ENCODE measurements at regions not wholly inside any gene's neighbourhood (a gene's known extent, or its start where the extent isn't known, plus 50 kb on each side); places are given as distances from the start of the nearest gene placed in this dataset.

DNA sequence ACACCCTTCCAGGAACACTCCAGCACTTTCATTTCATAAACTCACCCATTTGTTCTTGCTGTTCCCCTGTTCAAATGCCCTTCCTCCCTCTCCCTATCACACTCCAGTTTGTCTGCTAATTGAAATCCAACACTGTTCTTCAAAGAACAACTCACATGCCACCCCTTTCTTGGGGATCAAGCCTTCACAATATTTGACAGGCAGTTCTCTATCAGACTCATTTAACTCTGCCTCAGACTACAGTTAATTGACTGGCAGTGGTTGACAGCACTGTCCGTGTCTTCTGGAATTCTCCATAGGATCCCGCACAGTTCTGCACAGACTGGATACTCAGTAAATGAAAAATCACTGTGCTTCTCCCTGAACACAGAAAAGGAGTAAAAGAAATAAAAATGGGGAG is 87.8 kb downstream of the PMP22 start:
- DNase-seq, result no peak

DNA sequence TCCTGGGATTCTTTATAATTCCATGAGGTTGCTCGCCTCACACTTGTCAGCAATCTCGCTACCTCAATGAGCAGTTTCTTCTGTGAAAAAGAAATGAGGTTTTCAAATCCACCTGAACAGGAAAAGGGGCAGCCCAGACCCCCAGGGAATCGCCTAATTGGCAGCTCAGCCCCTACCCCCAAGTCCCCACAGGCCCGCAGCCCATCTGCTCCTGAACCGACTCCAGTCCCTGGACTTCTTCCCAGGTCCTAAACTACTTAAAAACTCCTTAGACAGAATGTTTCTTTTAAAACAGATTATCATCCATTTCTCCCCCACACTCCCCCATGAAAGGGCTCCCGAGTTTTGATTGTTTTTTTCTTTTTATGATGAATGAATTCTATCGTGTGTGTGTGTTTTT is 89.8 kb downstream of the PMP22 start:
- no peak for DNase-seq

DNA sequence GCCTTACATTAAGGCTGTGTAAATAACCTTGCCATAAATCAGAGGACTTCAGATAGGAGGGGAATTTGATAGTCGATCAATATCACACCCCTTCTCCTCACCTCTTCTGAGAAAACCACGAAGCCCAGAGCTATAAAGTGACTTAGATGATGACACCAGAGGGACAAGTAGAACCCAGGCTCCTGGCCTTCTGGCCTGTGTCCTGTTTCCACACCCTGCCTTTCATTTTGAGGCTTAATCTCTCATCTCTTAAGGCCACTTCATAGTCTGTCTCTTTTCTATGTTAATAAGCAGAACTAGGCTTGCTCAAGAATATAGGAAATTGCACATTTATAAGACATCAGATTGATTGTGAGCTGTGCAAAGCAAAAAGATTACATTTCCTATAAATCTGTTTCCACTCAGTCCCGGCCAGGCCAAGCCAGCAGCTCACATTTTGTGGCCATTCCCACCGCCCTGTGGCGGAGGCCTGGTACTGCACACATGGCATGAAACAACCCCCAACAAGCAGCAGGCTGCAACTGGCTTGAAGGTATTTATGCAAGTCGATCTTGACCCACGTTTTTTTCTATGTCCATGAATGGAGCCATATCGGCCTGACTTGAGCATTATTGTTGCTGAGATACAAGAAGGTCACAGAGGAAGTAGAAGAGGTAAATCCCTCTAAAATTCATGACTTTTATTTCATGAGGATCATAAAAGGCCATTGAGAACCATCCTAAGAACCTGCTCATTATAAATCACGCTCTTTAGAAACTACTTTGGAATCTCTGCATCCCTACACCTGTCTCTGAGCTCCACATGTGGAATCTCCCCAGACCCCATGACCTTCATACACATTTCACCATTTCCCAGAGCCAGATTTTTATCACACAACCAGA is 93.7 kb downstream of the PMP22 start:
- no peak for DNase-seq

DNA sequence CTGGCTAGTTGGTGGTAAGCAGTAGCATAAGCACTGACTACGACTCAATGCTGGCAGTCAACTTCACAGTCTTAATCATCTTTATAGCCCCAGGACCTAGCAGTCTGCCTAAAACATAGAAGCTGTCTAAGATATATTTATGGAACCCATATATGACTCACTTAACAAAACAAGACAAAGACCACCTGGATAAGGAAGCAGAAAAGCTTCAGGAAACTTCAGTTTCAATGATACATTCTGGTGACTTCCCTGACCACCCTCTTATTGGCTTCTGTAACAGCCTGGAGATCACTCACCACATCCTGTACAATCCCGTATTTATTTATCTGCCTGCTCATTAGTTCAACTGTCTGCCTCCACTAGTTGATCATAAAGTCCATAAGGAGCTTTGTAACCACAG is 95.5 kb downstream of the PMP22 start:
- DNase-seq, result no peak

DNA sequence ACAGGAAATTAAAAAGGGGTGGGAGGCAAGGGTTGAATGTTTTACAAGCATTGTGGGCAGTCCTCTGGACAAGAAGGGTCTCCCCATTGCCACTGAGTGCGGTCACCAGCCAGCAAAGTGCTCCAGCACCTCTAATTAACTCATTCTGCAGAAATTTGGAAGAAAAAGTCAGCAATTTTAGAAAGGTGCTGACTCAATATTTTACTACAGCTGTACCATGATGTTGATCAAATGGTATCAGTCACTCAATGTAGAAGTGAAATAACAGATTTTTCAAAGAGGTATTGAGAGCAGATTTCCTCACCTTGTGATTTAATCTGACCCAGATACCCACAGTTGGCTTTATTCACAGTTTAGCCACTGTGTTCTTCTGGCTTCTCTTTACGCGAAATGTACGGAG is 96.7 kb downstream of the PMP22 start:
- no peak for DNase-seq

DNA sequence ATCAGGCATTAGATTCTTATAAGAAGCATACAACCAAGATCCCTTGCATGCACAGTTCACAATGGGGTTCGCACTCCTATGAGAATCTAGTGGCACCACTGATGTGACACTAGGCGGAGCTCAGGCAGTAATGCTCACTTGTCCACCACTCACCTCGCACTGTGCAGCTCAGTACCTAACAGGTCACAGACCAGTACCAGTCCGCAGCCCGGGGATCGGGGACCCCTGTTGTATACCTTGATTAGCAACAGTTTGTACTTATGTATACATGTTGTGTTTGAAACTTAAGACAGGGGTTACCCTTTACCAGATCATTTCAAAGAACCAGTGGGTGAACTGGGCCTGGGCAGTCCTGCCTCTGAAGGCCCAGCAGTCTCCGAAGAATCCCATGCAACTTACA is 103.7 kb downstream of the PMP22 start:
- DNase-seq, result no peak

DNA sequence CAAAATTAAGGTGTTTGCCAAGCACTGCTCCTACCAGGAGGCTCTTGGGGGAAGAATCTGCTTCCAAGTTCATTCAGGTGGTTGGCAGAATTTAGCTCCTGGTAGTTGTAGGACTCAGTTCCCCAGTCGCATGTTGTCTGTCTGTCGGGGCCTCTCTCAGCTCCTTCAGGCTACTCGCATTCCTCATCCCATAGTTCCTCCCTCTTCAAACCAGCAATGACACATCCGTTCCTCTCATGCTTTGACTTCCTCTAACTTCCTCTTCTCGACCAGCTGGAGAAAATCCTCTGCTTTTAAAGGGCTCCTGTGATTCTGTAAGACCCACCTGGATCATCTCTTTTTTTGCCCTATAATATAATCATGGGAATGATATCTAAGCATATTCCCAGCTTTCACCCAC is 108.1 kb downstream of the PMP22 start:
- no peak for DNase-seq

DNA sequence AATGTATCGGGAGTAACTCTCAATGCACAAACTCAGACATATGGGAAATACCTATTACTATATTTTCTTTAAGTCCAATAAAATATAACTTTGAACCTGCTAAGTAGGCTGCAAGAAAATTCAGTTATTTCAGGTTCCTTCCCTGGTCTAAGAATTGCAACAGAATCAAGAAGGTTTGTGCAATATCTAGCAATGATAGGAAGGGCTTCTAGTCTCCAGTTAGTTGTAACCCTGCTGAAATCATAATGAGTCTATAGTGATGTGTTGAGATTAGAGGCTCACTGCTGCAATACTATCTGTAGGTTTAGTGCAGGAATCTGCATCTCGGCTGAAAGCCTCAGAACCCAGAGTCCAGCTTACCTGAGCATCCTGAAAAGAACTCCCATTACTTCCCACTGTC is 110.5 kb downstream of the PMP22 start:
- no peak for DNase-seq

DNA sequence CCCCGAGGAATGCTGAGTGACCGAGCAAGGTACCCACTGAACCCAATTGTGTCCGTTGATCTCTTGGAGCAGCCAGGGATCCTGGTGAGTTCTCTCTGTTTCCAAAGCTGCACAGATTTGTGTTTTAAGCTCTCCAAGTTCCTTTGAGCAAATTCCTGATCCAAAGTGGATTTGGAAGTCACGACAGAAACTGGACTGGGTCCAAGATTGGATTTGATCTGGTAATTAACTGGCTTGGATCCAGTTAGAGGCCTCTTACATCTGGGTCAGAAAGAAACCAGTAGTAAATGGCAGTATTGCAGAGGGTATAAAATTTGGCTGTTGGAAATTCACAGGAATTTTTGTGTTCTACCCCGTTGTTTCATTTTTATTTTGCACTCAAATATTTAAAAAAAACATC is 119.5 kb downstream of the PMP22 start:
- no peak for DNase-seq

DNA sequence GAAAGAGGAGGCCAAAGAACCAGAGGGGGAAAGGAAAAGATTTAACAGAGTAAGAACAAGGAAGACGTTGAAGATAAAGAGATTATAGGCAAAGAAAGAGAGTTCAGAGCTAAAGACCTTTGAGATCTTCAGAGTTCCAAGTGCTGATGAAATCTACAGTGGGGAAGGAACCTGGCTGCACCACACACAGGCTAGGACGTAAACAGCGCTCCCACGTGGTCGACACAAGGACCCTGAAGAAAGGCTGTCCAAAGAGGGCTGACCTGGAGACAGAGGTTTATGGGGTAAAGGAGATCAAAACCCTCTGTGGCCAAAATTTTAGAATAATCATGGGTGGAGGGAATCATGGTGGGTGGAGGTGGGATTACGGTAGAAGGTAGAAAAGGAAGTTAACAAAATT is 121.6 kb downstream of the PMP22 start:
- no peak for DNase-seq

DNA sequence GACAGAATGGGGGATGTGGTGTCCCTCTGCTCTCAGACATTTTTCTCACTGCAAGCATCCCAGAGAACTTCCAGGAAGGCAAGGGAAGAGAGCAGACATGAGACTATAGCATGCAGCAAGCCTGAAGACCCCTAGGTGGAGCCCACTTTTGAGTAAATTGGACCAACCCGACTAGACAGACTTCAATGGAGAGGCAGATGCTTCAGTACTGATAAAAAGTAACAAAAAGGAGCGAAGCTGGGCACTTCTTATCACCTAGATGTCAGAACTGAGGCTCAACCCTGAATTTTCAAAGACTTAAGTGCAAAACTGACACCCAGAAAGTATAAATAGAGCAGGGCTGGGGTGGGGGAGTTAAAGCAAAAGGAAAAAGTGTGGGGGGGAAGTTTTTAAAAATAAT is 130.8 kb downstream of the PMP22 start:
- no peak for DNase-seq

DNA sequence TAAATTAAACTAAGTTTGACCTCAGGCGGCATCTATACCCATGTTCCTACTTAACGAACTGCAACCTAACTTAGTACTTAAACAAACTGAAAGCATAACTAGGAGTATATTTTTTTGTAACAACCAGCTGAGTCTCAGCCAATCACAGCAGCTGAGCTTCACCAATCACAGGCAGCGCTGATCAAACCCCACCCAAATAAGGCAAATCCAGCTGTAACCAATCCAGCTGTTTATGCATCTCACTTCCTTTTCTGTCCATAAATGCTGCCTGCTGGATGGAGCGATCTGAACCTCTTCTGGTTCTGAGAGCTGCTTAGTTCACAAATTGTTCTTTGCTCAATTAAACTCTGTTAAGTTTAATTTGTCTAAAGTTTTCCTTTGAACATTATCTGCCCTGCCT is 131.3 kb downstream of the PMP22 start:
- DNase-seq, result no peak

DNA sequence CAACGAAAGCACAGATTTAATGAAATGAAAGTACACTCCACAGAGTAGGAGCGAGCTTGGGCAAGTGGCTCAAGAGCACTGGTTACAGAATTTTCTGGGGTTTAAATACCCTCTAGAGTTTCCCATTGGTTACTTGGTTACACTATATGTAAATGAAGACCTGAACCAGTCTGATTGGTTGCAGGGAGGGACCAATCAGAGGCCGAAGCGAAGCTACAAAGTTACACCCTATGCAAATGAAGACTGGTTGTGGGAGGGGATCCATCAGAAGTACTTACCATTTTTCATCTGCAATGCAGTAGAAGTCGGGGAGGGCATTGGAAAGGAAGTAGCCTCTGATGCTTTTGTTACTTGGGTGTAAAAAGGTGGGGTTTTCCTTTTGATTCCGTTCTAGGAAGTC is 132.0 kb downstream of the PMP22 start:
- DNase-seq, result no peak

DNA sequence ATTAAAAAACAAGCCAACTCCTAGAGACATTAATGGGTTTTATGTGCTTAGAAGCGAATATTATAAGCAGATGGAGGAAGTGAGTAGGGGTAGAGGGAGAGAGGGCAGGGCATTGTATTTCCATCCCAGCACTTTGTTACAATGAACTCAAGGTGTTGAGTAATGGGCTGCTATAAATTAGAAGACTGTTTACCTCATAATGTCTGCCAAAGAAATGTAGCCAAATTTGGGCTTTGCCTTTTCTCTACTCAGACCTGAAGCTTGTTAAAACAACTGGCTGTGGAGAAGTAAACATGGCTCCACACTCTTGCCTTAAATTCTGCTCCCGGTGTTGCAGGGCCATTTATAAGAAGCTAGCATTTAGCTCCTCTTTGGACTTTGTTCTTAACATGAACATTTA is 134.7 kb downstream of the PMP22 start:
- no peak for DNase-seq

DNA sequence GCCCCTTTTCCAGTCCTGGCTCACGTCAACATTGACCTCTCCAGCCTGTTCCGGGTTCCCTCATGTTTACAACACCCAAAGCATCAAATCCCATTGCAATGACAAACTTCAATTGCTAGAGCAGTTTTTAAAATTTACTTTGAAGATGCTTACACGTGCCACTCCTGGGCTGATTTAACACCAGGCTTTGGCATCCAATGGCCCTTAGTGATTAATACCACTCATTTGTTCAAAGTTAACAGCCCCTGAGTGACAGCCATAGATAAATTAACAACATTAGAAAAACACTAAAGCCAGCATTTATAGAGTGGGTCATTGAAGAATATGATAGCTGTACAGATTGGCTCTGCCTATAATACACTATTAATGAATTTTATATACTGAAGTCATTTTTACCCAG is 135.1 kb downstream of the PMP22 start:
- no peak for DNase-seq

DNA sequence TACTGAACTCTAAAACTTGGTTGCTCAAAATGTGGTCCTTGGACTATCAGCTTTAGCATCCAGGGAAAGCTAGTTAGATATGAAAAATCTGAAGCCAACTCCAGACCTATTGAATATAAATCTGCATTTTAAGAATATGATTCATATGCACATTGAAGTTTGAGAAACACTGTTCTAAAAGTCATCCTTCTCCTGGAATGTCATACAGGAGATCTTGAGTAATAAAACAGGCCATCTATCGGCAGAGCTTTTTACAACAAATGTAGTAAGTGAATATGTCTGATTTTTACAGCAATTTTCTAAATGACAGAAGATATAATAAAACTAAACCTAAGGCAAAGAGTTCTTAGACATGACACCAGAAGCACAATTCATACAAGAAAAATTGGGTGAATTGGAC is 140.4 kb downstream of the PMP22 start:
- DNase-seq, result no peak

DNA sequence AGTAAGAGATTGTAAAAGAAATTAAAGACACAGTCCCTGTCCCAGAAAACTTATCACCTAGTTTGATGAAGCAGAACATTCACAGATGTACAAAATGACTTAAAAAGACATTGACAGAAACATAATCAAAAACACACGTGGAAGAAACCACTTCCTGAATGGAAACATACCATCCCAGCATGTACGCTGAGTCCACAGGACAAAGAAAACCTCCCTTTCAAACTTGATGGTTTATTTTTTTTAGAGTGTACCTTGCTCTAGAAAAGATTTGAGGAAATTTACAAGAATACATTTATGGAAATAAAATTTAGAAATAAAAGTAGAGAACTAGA is 140.9 kb downstream of the PMP22 start:
- no peak for DNase-seq

DNA sequence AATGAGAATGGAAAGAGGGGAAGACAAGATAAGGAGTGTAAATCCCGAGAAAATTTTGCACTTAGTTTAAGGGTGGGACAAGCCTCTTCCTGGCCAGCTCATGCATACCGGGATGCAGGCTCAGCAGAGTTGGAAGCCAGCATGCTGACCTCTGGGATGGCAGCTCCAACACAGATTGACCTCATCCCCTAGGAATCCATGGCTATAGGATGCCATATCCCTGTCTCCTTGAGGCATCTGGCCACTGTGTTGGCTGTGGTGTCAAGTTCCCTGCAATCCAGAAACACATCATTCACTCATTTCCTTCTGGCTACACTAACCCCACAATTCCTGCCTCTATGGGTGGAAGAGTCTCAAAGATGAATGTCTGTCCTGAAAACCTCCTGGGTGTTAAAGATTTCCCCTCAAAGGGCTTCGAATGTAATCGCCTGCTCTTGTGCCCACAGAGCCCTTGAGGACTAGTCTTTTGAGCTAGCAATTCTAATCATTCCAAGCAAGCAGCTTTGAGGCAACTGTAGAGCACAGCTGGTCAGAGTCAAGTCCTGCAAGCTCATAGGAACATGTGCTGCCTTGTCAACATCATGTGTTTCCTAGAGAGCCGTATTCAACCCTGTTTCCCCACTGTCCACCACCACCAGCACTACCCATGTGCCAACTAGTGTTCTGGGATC is 141.4 kb downstream of the PMP22 start:
- no peak for DNase-seq

DNA sequence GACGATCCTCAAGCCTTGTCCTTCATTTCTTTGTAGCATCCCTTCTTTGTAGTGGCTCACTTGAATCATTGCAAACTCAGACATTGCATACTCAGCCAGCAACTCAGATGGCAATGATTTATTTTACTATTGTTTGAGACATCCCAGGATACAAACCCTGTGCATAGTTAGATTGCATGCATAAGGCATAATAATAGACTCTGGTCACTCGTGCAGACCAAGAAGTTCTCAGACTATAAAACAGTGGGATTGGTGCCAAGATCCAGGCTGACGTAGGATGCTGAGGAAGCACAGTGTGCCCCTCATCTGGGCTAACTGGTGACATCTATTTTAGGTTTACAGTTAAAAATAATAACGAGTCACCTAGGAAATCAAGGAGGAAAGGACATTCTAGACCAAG is 142.3 kb downstream of the PMP22 start:
- no peak for DNase-seq

DNA sequence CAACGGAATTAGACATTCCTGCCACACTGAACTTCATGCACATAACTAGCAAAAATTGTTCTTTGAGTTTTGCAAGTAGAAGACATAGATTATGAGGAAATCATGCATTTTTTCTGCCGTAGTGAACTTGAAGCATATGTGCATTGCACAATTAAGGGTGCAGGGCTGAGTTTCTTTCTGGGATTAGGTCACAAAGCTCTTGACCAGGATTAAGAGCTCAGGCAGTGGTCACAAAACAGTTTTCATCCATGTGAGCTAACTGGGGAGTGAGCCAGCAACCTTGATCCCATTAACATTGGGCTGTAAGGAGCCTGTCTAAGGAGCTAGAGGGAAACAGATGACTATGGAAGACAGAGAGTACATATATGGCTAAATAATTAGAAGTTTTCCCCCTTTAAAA is 143.7 kb downstream of the PMP22 start:
- no peak for DNase-seq

DNA sequence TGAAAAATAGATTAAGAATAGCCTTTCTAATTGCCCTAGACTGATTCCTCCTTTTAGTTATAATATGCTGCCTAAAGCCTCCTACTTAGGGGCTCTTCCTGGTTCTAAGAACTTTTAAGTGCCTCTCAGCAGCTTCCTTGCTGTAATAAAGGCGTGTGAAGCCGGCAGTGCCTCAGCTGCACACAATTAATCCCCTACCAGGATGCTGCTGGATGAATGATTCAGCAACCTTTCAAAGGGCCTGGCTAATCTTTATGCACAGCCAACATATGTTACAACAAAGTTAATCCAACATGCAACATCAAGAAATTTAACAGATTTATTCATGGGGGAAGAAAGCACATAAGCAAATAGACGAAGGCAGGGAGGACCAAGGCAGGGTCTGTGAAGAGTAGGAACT is 145.2 kb downstream of the PMP22 start:
- no peak for DNase-seq

DNA sequence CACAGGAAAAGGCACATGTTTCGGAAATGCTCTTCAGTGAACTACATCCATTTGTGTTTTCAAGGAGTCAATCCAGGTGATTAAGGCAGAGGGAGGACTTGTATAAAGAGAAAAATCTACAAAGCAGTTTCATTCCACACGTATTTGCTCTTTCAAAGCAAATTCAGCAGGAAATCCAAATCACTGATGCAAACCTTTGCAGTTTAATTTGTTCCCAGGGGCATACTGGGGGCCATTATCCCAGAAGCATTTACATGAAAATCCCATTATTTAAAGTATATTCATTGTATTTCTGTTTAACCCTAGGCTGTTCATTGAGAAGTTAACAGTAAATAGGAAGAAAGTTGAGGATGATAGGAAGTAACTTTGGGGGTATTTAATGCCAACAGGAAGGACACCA is 147.9 kb downstream of the PMP22 start:
- no peak for DNase-seq

DNA sequence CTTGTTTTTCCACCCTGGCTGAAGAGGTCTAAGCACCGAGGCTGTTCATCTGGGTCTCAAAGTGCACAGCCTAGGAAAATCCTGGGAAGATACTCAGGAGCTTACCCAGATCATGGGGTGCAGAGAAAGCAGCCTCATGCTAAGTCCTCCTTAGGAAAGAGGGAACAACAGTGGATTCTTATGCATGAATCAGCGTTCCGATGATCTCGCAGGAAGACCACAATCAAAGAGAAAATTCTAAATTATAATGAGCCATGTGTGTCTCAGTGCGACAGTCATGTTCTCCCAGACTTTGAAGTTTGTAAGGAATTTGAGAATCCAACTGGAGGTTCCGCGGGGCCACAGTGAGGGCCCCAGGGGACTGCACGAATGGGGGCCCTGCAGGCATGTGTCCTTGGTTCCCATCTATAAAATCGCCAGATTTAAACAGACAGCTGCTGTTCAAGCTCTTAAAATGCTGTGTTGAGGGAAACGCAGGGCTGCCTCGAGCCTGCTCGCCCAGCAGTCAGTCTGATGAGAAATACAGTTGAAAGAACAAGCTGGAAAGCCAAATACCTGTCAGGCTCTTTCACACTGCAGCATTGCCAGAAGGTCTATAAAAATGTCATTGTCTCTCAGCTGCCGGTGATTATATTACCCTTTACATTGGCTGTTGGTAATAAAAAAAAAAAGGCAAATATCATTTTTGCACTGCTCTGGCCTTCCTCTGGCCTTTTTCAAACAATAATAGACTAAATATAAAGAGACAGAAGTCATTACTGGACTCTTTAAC is 152.1 kb downstream of the PMP22 start:
- no peak for DNase-seq

DNA sequence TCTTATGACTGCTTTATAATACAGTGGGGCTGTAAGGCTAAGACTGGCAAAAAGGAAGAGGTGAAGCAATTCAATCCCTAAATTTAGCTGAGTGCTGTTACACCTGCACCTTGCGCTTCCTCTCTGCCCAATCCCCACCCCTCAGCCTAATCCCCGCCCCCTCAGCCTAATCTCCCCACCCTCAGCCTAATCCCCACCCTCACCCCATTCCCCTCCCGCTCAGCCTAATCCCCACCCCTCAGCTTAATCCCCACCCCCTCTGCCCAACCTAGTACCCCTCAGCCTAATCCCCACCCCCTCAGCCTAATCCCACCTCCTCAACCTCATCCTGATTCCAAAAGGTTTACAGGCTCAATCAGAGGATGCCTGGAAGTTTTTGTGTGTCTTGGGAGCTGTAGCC is 155.5 kb downstream of the PMP22 start:
- DNase-seq, result no peak

Measured in CD4-positive, alpha-beta T cell treated with Interferon gamma for 1 hour (primary cell).